ENCODE measurements at regions not wholly inside any gene's neighbourhood (a gene's known extent, or its start where the extent isn't known, plus 50 kb on each side); places are given as distances from the start of the nearest gene placed in this dataset.
"Not testable (repeated sequence)": the region's sequence is repeated elsewhere in the genome, so short reads cannot be mapped to it uniquely, and the experiment has no call there.

- no peak for DNase-seq
These were observed 213.1 kb upstream of the GAS1 start for GRCh38 chr9:87160148-87161102.

DNA sequence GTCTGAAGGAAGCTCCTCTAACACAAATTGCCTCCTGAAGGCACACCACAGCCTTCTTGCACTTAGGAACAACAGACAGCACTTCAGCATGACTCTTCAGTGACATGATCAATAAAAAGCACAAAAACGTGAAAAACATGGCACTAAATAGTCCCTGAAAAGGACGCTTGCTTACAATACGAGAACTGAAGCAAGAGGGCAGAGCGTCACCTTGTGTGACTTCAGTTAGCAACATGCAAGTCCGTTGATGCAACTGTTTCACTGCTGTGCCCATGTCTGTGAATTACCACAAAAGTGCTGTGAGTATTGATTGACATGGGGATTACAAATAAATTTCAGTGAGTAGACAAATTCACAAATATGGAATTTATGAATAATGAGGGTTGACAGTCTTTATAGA lies 219.9 kb upstream of the GAS1 start:
- DNase-seq, result no peak

DNA sequence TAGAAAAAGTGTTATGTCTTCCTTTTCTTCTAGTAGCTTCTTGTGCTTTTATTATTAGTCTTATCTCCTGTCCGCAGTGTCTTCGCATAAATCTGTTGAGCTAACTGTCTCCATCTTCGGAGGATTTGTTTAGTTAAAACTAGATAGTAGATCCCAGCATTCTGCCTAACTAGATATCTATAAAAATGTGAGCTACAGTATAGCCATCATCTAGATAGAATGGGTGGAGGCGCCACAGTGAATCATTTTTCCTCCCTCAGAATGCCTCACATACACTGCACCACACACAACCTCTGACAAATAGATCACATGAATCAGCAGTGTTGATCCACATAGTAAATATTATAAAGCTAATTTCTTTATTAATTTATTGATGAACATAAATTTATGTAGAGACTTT lies 220.3 kb upstream of the GAS1 start:
- DNase-seq, result no peak

- DNase-seq, result no peak
These were observed 231.0 kb upstream of the GAS1 start for GRCh38 chr9:87178302-87178701.

GRCh38 chr9:87179553-87180340 lies 232.4 kb upstream of the GAS1 start:
- DNase-seq, result no peak

DNA sequence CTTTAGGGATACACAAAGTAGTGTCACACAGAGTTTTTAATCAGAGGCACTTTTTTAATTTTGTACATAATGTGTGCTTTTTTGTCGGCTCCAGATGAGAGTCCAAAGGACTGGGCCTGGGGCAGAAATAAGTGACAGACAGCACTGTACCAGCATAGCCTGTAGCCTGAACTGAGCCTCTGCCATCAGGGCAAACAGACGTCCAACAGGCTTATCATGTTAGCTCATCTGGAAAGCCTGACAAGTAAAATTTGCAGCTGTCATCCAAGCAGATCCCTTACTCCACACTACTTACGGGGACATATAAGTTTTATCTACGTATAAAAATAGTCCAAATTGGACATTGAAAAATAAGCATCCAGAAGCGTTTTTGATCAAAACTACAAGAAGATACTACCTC lies 233.1 kb upstream of the GAS1 start:
- no peak for DNase-seq

GRCh38 chr9:87180841-87181240 lies 233.5 kb upstream of the GAS1 start:
- DNase-seq, result no peak

- no peak for DNase-seq
These were observed 234.4 kb upstream of the GAS1 start for GRCh38 chr9:87181670-87182069.

DNA sequence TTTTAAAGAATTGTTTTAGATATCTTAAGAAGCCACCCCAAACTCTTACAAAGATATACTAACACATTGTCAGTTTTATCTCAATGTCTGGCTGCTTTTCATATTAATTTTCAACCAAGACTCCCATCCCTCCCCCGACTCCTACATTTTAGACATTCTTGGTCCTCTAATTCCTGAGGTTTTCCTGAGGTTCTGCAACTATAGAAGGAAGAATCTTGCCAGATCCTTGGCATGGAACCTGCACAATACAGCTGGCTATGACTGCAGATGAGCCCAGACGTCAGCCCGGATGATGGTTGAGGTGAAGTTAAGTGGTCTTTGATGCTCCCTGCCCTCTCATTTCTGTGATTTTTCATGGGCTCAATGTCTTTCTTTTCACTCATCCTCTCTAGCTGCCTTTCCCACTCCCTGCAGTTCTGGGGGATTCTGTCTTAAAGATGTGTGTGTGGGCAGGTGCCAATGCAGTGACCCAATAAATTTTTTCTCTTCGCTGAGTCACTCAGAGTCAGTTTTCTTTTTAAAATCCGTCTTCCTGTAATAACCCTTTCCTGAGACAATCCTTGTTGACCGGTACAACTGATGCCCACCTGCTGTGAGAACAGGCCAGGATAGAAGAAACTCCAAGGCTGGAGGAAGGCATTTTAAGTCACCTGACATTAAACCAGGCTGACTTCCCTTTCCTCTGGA lies 237.8 kb upstream of the GAS1 start:
- no peak for DNase-seq

DNA sequence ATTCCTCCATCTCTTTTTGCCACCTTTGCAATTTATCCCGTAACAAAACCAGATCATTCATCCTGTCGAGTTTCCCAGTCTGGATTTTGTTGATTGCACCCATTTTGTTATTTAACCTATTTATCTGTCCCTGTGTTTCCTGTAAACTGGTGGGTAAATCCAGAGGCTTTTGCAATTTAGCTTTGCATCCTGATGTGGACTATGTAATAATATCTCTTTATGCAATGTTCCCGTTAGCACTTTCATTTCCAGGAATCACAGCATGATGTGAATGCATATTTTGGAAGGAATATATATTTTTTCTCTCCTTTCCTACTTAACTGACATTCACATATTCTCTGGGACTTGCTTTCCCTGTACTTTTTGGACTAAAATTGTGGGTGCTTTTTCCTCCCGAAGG lies 240.3 kb upstream of the GAS1 start:
- no peak for DNase-seq

GRCh38 chr9:87189006-87189405 lies 241.7 kb upstream of the GAS1 start:
- DNase-seq, result no peak

DNA sequence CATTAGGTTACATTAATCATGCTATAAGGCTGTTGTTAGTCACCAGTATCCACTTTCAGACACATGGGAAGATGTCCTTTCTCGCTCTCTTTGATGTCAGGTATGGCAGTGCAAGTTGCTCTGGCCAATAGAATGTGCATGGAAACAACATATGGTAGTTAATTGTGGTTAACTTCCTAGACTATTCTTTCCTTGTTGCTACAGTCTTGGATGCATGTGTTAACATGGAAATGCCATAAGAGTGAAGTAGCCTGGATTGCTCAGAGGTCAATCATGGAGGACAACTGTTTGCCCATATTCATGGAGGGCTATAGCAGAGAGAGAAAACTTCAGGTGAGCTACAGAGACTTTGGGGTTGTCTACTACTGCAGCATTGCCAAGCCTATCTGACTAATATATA lies 245.8 kb upstream of the GAS1 start:
- no peak for DNase-seq

DNA sequence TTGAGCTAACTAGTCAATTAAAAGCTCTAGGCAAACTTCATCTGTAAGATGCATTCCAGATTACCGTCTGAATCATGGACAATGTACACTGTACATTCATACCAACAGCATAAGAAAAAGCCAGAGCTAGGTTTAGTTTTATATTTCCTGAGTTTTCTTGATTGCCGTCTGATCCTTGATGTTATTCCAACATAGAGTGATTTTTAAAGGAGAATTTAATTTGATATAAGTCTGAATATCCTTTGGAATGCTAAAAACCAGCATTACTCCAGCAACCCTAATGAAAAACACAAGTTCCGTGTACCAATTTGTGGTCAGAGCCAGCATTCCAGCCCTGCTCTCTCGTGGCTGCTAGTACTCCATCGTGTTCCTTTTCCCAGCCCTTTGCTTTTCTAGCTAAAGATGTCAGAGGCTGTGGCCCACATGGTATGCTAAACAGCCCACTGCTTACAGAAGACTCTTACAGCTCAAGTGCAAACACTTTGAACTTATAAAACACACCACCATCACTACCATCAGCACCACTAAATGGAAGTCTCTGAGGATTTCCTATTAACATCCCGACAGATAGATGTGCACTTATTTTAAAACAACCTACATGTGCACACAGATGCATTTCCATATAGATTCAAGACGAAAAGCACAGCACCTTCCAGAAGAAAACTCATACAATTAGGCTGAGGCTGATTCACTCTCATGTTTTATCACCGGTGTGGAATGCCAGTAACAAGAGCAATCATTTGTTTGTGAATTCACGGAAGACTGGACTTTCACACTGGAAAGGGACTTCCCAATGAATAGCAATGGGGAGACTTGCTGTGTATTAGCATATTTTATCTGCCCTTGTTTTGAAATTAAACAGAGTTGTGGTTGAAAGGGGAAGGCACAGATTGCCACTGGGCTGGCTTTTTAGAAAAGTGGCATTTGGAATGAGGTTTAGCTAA lies 246.9 kb upstream of the GAS1 start:
- no peak for DNase-seq

DNA sequence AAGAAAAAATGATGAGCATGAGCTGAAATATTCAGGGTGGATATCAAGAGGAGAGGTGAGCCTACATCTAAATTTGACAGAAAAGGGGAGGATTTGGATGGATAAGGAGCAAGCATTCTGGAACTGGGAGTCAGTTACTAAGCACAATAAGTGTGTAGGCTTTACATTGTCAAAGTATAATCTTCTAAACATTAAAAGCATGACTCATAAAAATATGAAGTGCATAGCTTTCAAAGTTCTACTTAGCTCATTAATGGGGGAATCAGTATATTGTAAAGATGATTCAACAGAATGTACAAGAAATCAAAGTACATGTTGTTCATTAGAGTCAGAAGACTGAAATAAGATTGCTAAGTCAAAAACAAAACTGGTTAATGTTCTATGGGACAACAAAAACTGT lies 248.0 kb upstream of the GAS1 start:
- DNase-seq, result no peak

GRCh38 chr9:87197349-87198130 lies 250.2 kb upstream of the GAS1 start:
- no peak for DNase-seq

GRCh38 chr9:87198716-87199115 lies 251.4 kb upstream of the GAS1 start:
- no peak for DNase-seq

GRCh38 chr9:87199278-87199677 lies 252.0 kb upstream of the GAS1 start:
- DNase-seq, result no peak

GRCh38 chr9:87199782-87200181 lies 252.5 kb upstream of the GAS1 start:
- DNase-seq, result no peak

DNA sequence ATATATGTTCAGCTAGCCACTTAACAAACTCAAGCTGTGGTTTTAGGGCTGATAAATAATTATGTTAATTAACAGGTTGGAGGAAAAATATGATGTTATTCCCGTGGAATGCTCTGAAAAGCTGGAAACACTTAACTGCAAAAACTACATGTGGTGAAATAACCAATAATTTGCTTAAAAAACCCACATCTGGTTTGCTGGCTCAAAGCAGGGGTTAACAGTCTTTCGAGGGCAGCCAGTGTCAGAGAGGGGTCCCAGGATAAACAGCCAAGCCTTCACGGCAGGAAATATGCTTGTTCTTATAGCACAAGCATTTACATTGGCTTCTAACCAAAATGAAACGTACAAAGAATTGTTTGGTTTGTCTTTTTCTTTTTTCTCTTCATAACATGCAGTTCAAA lies 254.0 kb upstream of the GAS1 start:
- no peak for DNase-seq

- no peak for DNase-seq
These were observed 258.9 kb upstream of the GAS1 start for GRCh38 chr9:87206064-87206661.

DNA sequence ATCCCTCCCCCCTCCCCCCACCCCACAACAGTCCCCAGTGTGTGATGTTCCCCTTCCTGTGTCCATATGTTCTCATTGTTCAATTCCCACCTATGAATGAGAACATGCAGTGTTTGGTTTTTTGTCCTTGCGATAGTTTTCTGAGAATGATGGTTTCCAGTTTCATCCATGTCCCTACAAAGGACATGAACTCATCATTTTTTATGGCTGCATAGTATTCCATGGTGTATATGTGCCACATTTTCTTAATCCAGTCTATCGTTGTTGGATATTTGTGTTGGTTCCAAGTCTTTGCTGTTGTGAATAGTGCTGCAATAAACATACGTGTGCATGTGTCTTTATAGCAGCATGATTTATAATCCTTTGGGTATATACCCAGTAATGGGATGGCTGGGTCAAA lies 263.4 kb upstream of the GAS1 start:
- not testable (repeated sequence) for DNase-seq

Measured in inflammatory macrophage (primary cell).